GDM1 (cell line): ENCODE measurements at regions not wholly inside any gene's neighbourhood (a gene's known extent, or its start where the extent isn't known, plus 50 kb on each side); places are given as distances from the start of the nearest gene placed in this dataset.
"Not testable (repeated sequence)": the region's sequence is repeated elsewhere in the genome, so short reads cannot be mapped to it uniquely, and the experiment has no call there.

ENCODE experiments used
- DNase-seq: peaks from one replicate; lab custom pipeline; 2025; lab: John Stamatoyannopoulos, UW

- no peak for DNase-seq
These were observed 1518.9 kb upstream of the B3GALT2 start for GRCh38 chr1:194705123-194705854.

GRCh38 chr1:194698908-194699318, 1512.5 kb upstream of the B3GALT2 start:
- DNase-seq, result no peak

- DNase-seq, result no peak
These were observed 1506.8 kb upstream of the B3GALT2 start for GRCh38 chr1:194693244-194693643.

GRCh38 chr1:194684636-194685035, 1498.2 kb upstream of the B3GALT2 start:
- no peak for DNase-seq

- DNase-seq, result no peak
These were observed 1471.7 kb upstream of the B3GALT2 start for GRCh38 chr1:194658090-194658439.

- DNase-seq, result no peak
These were observed 1468.5 kb upstream of the B3GALT2 start for GRCh38 chr1:194654956-194655355.

- DNase-seq, result no peak
These were observed 1467.0 kb upstream of the B3GALT2 start for GRCh38 chr1:194653385-194653784.

- no peak for DNase-seq
These were observed 1460.7 kb upstream of the B3GALT2 start for GRCh38 chr1:194647118-194647517.

GRCh38 chr1:194644528-194644927, 1458.1 kb upstream of the B3GALT2 start:
- DNase-seq, result no peak

GRCh38 chr1:194640322-194640721, 1453.9 kb upstream of the B3GALT2 start:
- DNase-seq, result no peak

GRCh38 chr1:194629011-194629410, 1442.6 kb upstream of the B3GALT2 start:
- no peak for DNase-seq

GRCh38 chr1:194624833-194625232, 1438.4 kb upstream of the B3GALT2 start:
- DNase-seq, result no peak

GRCh38 chr1:194618101-194618500, 1431.7 kb upstream of the B3GALT2 start:
- no peak for DNase-seq

- DNase-seq, result not testable (repeated sequence)
These were observed 1430.9 kb upstream of the B3GALT2 start for GRCh38 chr1:194617272-194617671.

- DNase-seq, result no peak
These were observed 1430.4 kb upstream of the B3GALT2 start for GRCh38 chr1:194616835-194617234.

- DNase-seq, result no peak
These were observed 1415.8 kb upstream of the B3GALT2 start for GRCh38 chr1:194602184-194602583.

- no peak for DNase-seq
These were observed 1414.3 kb upstream of the B3GALT2 start for GRCh38 chr1:194600716-194601115.

GRCh38 chr1:194598098-194598497, 1411.7 kb upstream of the B3GALT2 start:
- DNase-seq, result no peak

GRCh38 chr1:194586302-194586701, 1399.9 kb upstream of the B3GALT2 start:
- no peak for DNase-seq

GRCh38 chr1:194584052-194584451, 1397.6 kb upstream of the B3GALT2 start:
- no peak for DNase-seq

GRCh38 chr1:194570476-194570875, 1384.1 kb upstream of the B3GALT2 start:
- DNase-seq, result no peak

GRCh38 chr1:194568610-194569009, 1382.2 kb upstream of the B3GALT2 start:
- no peak for DNase-seq

GRCh38 chr1:194548071-194548470, 1361.7 kb upstream of the B3GALT2 start:
- no peak for DNase-seq

GRCh38 chr1:194544012-194544411, 1357.6 kb upstream of the B3GALT2 start:
- no peak for DNase-seq
